HepG2 (cell line): ENCODE measurements at regions not wholly inside any gene's neighbourhood (a gene's known extent, or its start where the extent isn't known, plus 50 kb on each side); places are given as distances from the start of the nearest gene placed in this dataset.

ENCODE experiments used
- ATAC-seq: fragments of 200-7000 bp; cut with Tn5 transposase; 3 replicates; pipeline ENCODE4 v1.9.1; 2020; ENCODE audit warnings: mild to moderate bottlenecking, moderate library complexity
- BruUV-seq: library from RNA; stranded (reverse); fragments of 400-500 nt; replicated peaks from 2 replicates; lab custom pipeline; 2021; lab: Mats Ljungman, UMichigan
- CTCF ChIA-PET: fragments of 300-600 bp; formaldehyde crosslinking; extraction: SDS; loops from one replicate; lab custom pipeline; 2021; ENCODE audit warnings: low total read pairs, inconsistent platforms, low intra/inter-chr PET ratio; lab: Yijun Ruan, JAX
- POLR2A ChIA-PET: fragments of 350-600 bp; sonication (Branson Sonifier 250); formaldehyde crosslinking; loops from one replicate; lab custom pipeline; 2020; ENCODE audit warnings: antibody characterized with exemption, inconsistent platforms; lab: Yijun Ruan, JAX
- DNase-seq: peaks from one replicate; pipeline ENCODE4 v3.0.0-alpha.2; 2015; ENCODE audit warnings: low spot score
- FAIRE-seq: peaks from 3 replicates; lab custom pipeline; 2011; peaks lifted over from hg19 to GRCh38; lab: Jason Lieb, UNC
- H2AFZ ChIP-seq: one replicate; pipeline ENCODE4 v1.6.1; 2011; ENCODE audit warnings: low read length, inconsistent platforms
- H3K27ac ChIP-seq: fragments of 300-600 bp; 3 replicates; pipeline ENCODE4 v1.8.0; 2011; ENCODE audit warnings: mixed run types, mild to moderate bottlenecking, mixed read lengths, low read length, inconsistent platforms; ENCODE audit not compliant: insufficient read depth; ENCODE audit errors: extremely low read length
- H3K27me3 ChIP-seq, 2 experiments: fragments of 200-600 bp in 1 of 2; 2 replicates in 1 of 2; 3 replicates in 1 of 2; pipeline versions ENCODE4 v1.6.0 to v1.8.0; 2011; ENCODE audit warnings: low read length in 2 of 2, mild to moderate bottlenecking in 2 of 2, moderate library complexity in 2 of 2, inconsistent platforms in 1 of 2; ENCODE audit not compliant: insufficient read depth in 2 of 2, control insufficient read depth in 1 of 2
- H3K36me3 ChIP-seq, 2 experiments: fragments of 200-600 bp in 1 of 2; replicated peaks in 1 of 2; 2 replicates in 1 of 2; 3 replicates in 1 of 2; pipeline versions ENCODE4 v1.5.1 to v1.8.0; 2011; ENCODE audit warnings: low read length in 2 of 2, inconsistent platforms in 1 of 2; ENCODE audit not compliant: insufficient read depth in 2 of 2, control insufficient read depth in 1 of 2
- H3K4me1 ChIP-seq: 2 replicates; pipeline ENCODE4 v1.5.1; 2012; ENCODE audit warnings: low read length, inconsistent platforms; ENCODE audit not compliant: insufficient read depth
- H3K4me2 ChIP-seq: 2 replicates; pipeline ENCODE4 v1.6.0; 2011; ENCODE audit warnings: low read depth, low read length, inconsistent platforms
- H3K4me3 ChIP-seq, 3 experiments: fragments of 200-600 bp in 1 of 3; sonication (generic), shearing (Covaris generic) in 1 of 3; replicated peaks in 1 of 3; 2 replicates each; pipeline ENCODE4 v1.5.1; 2011 to 2016; ENCODE audit warnings: low read length in 3 of 3, inconsistent platforms in 2 of 3, low read depth in 2 of 3, mild to moderate bottlenecking in 2 of 3, control low read depth in 1 of 3, mixed read lengths in 1 of 3; ENCODE audit not compliant: insufficient read depth in 1 of 3
- H3K79me2 ChIP-seq: one replicate; pipeline ENCODE4 v1.6.1; 2011; ENCODE audit warnings: low read length, inconsistent platforms; ENCODE audit not compliant: insufficient read depth
- H3K9ac ChIP-seq: 2 replicates; pipeline ENCODE4 v1.6.0; 2011; ENCODE audit warnings: mild to moderate bottlenecking, low read depth, low read length, inconsistent platforms; ENCODE audit not compliant: insufficient read depth
- H3K9me3 ChIP-seq: 2 replicates; pipeline ENCODE4 v1.5.1; 2012; ENCODE audit warnings: mild to moderate bottlenecking, low read length
- H4K20me1 ChIP-seq: 2 replicates; pipeline ENCODE4 v1.6.0; 2011; ENCODE audit warnings: inconsistent platforms, mild to moderate bottlenecking, low read length, moderate library complexity; ENCODE audit not compliant: insufficient read depth
- JUN ChIP-seq: sonication (generic); formaldehyde crosslinking; IDR thresholded peaks from 2 replicates; pipeline ENCODE4 v1.4.0; 2020; ENCODE audit warnings: mild to moderate bottlenecking, missing genetic modification reagents
- ZFYVE20 ChIP-seq: sonication (generic); formaldehyde crosslinking; IDR thresholded peaks from 2 replicates; pipeline ENCODE4 v1.8.0; 2023; ENCODE audit warnings: low read depth, mild to moderate bottlenecking, moderate library complexity, missing genetic modification reagents, borderline replicate concordance
- WGBS: methylation state at CpG from one replicate; pipeline ENCODE4 v1.1.6; 2017; ENCODE audit warnings: low lambda C conversion rate; 5-methylcytosine and 5-hydroxymethylcytosine counted together
- in situ Hi-C: cut with HindIII; loops from 2 replicates; pipeline ENCODE4 v1.10.0; 2017; ENCODE audit warnings: low pct_unique_long_range_greater_than_20kb; ENCODE audit not compliant: extremely low pct_ligation_motif_present
- intact Hi-C: fragments of 100-400 bp; cut with micrococcal nuclease; formaldehyde crosslinking; loops from one replicate; pipeline ENCODE4 v1.10.0; 2022; ENCODE audit not compliant: unreplicated experiment
- TF ChIP-seq, protein P1 (sequence below): sonication (generic); formaldehyde crosslinking; IDR thresholded peaks from 2 replicates; pipeline ENCODE4 v1.5.0; 2020; ENCODE audit warnings: mild to moderate bottlenecking, missing genetic modification reagents, borderline replicate concordance

- Histone ChIP-seq H3K79me2 (no peaks in the 10 kb centered on the region), H3K4me3 (no peak overlapping the region), H2AFZ (no peak overlapping the region), H3K4me1 (no peaks in the 10 kb centered on the region), H3K9me3 (peaks cover 44% of the 10 kb centered on the region), H3K27me3 (no peaks in the 10 kb centered on the region), H3K36me3 (no peaks in the 10 kb centered on the region), H3K9ac (no peak overlapping the region), H3K27ac (no peak overlapping the region), H3K4me2 (no peak overlapping the region), H4K20me1 (no peaks in the 10 kb centered on the region)
- POLR2A ChIA-PET: no interaction called here
- ATAC-seq (no peak), FAIRE-seq (no peak), DNase-seq (no peak)
- in situ Hi-C loops: no loop called here
- intact Hi-C loops: no loop called here
- 0% methylated on average over 1 of the region's 1 CpG for WGBS
- BruUV-seq: no TSS peak
- TF ChIP-seq ZFYVE20 (no peak), JUN (CRISPR knock-in tag) (no peak)
- TF ChIP-seq, protein P1, sequence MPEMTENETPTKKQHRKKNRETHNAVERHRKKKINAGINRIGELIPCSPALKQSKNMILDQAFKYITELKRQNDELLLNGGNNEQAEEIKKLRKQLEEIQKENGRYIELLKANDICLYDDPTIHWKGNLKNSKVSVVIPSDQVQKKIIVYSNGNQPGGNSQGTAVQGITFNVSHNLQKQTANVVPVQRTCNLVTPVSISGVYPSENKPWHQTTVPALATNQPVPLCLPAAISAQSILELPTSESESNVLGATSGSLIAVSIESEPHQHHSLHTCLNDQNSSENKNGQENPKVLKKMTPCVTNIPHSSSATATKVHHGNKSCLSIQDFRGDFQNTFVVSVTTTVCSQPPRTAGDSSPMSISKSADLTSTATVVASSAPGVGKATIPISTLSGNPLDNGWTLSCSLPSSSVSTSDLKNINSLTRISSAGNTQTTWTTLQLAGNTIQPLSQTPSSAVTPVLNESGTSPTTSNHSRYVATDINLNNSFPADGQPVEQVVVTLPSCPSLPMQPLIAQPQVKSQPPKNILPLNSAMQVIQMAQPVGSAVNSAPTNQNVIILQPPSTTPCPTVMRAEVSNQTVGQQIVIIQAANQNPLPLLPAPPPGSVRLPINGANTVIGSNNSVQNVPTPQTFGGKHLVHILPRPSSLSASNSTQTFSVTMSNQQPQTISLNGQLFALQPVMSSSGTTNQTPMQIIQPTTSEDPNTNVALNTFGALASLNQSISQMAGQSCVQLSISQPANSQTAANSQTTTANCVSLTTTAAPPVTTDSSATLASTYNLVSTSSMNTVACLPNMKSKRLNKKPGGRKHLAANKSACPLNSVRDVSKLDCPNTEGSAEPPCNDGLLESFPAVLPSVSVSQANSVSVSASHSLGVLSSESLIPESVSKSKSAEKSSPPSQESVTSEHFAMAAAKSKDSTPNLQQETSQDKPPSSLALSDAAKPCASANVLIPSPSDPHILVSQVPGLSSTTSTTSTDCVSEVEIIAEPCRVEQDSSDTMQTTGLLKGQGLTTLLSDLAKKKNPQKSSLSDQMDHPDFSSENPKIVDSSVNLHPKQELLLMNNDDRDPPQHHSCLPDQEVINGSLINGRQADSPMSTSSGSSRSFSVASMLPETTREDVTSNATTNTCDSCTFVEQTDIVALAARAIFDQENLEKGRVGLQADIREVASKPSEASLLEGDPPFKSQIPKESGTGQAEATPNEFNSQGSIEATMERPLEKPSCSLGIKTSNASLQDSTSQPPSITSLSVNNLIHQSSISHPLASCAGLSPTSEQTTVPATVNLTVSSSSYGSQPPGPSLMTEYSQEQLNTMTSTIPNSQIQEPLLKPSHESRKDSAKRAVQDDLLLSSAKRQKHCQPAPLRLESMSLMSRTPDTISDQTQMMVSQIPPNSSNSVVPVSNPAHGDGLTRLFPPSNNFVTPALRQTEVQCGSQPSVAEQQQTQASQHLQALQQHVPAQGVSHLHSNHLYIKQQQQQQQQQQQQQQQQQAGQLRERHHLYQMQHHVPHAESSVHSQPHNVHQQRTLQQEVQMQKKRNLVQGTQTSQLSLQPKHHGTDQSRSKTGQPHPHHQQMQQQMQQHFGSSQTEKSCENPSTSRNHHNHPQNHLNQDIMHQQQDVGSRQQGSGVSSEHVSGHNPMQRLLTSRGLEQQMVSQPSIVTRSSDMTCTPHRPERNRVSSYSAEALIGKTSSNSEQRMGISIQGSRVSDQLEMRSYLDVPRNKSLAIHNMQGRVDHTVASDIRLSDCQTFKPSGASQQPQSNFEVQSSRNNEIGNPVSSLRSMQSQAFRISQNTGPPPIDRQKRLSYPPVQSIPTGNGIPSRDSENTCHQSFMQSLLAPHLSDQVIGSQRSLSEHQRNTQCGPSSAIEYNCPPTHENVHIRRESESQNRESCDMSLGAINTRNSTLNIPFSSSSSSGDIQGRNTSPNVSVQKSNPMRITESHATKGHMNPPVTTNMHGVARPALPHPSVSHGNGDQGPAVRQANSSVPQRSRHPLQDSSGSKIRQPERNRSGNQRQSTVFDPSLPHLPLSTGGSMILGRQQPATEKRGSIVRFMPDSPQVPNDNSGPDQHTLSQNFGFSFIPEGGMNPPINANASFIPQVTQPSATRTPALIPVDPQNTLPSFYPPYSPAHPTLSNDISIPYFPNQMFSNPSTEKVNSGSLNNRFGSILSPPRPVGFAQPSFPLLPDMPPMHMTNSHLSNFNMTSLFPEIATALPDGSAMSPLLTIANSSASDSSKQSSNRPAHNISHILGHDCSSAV (CRISPR knock-in tag): no peak
- CTCF ChIA-PET: no interaction called here
These were observed 544.9 kb upstream of the DDX18 start for GRCh38 chr2:117269574-117269973.
